ENCODE measurements at regions not wholly inside any gene's neighbourhood (a gene's known extent, or its start where the extent isn't known, plus 50 kb on each side); places are given as distances from the start of the nearest gene placed in this dataset.

GRCh38 chr1:113255720-113256347 lies 134.5 kb upstream of the MAGI3 start:
- TF ChIP-seq, protein P1, sequence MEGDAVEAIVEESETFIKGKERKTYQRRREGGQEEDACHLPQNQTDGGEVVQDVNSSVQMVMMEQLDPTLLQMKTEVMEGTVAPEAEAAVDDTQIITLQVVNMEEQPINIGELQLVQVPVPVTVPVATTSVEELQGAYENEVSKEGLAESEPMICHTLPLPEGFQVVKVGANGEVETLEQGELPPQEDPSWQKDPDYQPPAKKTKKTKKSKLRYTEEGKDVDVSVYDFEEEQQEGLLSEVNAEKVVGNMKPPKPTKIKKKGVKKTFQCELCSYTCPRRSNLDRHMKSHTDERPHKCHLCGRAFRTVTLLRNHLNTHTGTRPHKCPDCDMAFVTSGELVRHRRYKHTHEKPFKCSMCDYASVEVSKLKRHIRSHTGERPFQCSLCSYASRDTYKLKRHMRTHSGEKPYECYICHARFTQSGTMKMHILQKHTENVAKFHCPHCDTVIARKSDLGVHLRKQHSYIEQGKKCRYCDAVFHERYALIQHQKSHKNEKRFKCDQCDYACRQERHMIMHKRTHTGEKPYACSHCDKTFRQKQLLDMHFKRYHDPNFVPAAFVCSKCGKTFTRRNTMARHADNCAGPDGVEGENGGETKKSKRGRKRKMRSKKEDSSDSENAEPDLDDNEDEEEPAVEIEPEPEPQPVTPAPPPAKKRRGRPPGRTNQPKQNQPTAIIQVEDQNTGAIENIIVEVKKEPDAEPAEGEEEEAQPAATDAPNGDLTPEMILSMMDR (conservative IDR thresholded peaks at IDR 0.05 in 1 of 2, IDR thresholded peaks at IDR 0.05 in 1 of 2; ENCODE audit: low read depth in 1 of 2, low read length in 2 of 2), result no peak
- no peak for TF ChIP-seq EZH2 (IDR thresholded peaks at IDR 0.05; ENCODE audit: low read length, missing control alignments)
